Lung (tissue), 11 donors: ENCODE measurements at regions not wholly inside any gene's neighbourhood (a gene's known extent, or its start where the extent isn't known, plus 50 kb on each side); places are given as distances from the start of the nearest gene placed in this dataset.

Source experiments
- ATAC-seq: fragments of 200-7000 bp; cut with Tn5 transposase; one replicate; pipeline ENCODE4 v1.9.1; 2020; ENCODE audit warnings: moderate number of reproducible peaks; ENCODE audit not compliant: insufficient read depth, low FRiP score
- DNase-seq, 3 donors: peaks; one replicate each; pipeline ENCODE4 v3.0.0-alpha.2; 2013 to 2017
- H3K27ac ChIP-seq, 2 donors: one replicate each; pipeline ENCODE4 v1.5.1; 2013; ENCODE audit warnings: mild to moderate bottlenecking in 2 of 2, moderate library complexity in 2 of 2, control low read depth in 1 of 2, inconsistent platforms in 1 of 2, low read depth in 1 of 2, low read length in 1 of 2
- H3K27me3 ChIP-seq, 3 donors: one replicate each; pipeline ENCODE4 v1.5.1; 2013; ENCODE audit warnings: low read length in 2 of 3; ENCODE audit not compliant: control insufficient read depth in 3 of 3, insufficient read depth in 3 of 3
- H3K36me3 ChIP-seq, 4 donors: one replicate each; pipeline ENCODE4 v1.5.1; 2013; ENCODE audit warnings: low read length in 4 of 4, mild to moderate bottlenecking in 1 of 4, moderate library complexity in 1 of 4; ENCODE audit not compliant: control insufficient read depth in 4 of 4, insufficient read depth in 4 of 4
- H3K4me1 ChIP-seq, 5 donors: one replicate each; pipeline ENCODE4 v1.5.1; 2013; ENCODE audit warnings: low read length in 5 of 5, mild to moderate bottlenecking in 2 of 5, moderate library complexity in 1 of 5; ENCODE audit not compliant: control insufficient read depth in 5 of 5, insufficient read depth in 5 of 5
- H3K4me3 ChIP-seq: one replicate; pipeline ENCODE4 v1.5.1; 2013; ENCODE audit warnings: mild to moderate bottlenecking, control low read depth, moderate library complexity
- H3K9ac ChIP-seq, 2 donors: one replicate each; pipeline ENCODE4 v1.5.1; 2013; ENCODE audit warnings: low read length in 2 of 2, control low read depth in 1 of 2; ENCODE audit not compliant: insufficient read depth in 1 of 2
- H3K9me3 ChIP-seq, 4 donors: one replicate each; pipeline ENCODE4 v1.5.1; 2013; ENCODE audit warnings: low read length in 3 of 4, mild to moderate bottlenecking in 1 of 4, moderate library complexity in 1 of 4; ENCODE audit not compliant: control insufficient read depth in 4 of 4, insufficient read depth in 3 of 4
- CTCF ChIP-seq: IDR thresholded peaks from 2 replicates; pipeline ENCODE4 v1.5.1; 2012; ENCODE audit warnings: mild to moderate bottlenecking; ENCODE audit errors: control extremely low read depth, extremely low read depth
- WGBS, 2 donors: extraction: QIAGEN DNeasy Blood & Tissue Kit; methylation state at CpG; one replicate each; pipeline ENCODE4 v1.1.7; 2013; 5-methylcytosine and 5-hydroxymethylcytosine counted together
- donor health status: control.
- donor health status: control.
- donor health status: Bipolar disorder and iron deficiency.
- donor health status: healthy.
- donor health status: DM: yes; HTN: yes; CAD: no.

- TF ChIP-seq CTCF: no peak
- Histone ChIP-seq H3K36me3 (no peaks in the 10 kb centered on the region), H3K27ac (no peak overlapping the region), H3K9ac (no peak overlapping the region), H3K9me3 (no peaks in the 10 kb centered on the region), H3K4me1 (peaks cover 0 to 14% (median 0%) of the 10 kb centered on the region in 5 donors), H3K27me3 (no peaks in the 10 kb centered on the region), H3K4me3 (no peak overlapping the region)
- 83 to 89% methylated on average over 5 of the region's 5 CpGs for WGBS, 2 donors
- DNase-seq (no peak), ATAC-seq (no peak)
Measured at GRCh38 chr2:5990086-5990485, 297.9 kb downstream of the SOX11 start.

GRCh38 chr2:5991305-5991968 is 299.3 kb downstream of the SOX11 start:
- ATAC-seq (no peak), DNase-seq (no peak)
- peaks cover 0 to under 1% (median 0%) of the 10 kb centered on the region in 5 donors for H3K4me1 ChIP-seq
- WGBS, 2 donors: 75% methylated on average over 8 of the region's 8 CpGs
- no peaks in the 10 kb centered on the region for H3K9me3 ChIP-seq
- no peak overlapping the region for H3K27ac ChIP-seq
- no peak overlapping the region for H3K4me3 ChIP-seq
- no peak for TF ChIP-seq CTCF
- no peaks in the 10 kb centered on the region for H3K36me3 ChIP-seq
- H3K9ac ChIP-seq: no peak overlapping the region
- no peaks in the 10 kb centered on the region for H3K27me3 ChIP-seq

- no peaks in the 10 kb centered on the region for H3K9me3 ChIP-seq
- no peak for DNase-seq
- TF ChIP-seq CTCF: no peak
Measured at GRCh38 chr2:5995832-5996231, 303.6 kb downstream of the SOX11 start.

GRCh38 chr2:6008186-6008585 is 316.0 kb downstream of the SOX11 start:
- ATAC-seq (no peak), DNase-seq (no peak)
- TF ChIP-seq CTCF: no peak
- no peaks in the 10 kb centered on the region for H3K9me3 ChIP-seq
- H3K27ac ChIP-seq: no peak overlapping the region
- H3K9ac ChIP-seq: no peak overlapping the region
- no peaks in the 10 kb centered on the region for H3K27me3 ChIP-seq
- no peaks in the 10 kb centered on the region for H3K36me3 ChIP-seq
- no peak overlapping the region for H3K4me3 ChIP-seq
- 81 to 88% methylated on average over 2 of the region's 2 CpGs for WGBS, 2 donors
- H3K4me1 ChIP-seq: peaks cover 0 to 24% (median 0%) of the 10 kb centered on the region in 5 donors

More at GRCh38 chr2:5995832-5996231, 303.6 kb downstream of the SOX11 start:
- H3K9ac ChIP-seq: no peak overlapping the region
- no peaks in the 10 kb centered on the region for H3K27me3 ChIP-seq
- H3K27ac ChIP-seq: no peak overlapping the region
- no peak overlapping the region for H3K4me3 ChIP-seq
- H3K36me3 ChIP-seq: no peaks in the 10 kb centered on the region
- H3K4me1 ChIP-seq: peaks cover 0 to under 1% (median 0%) of the 10 kb centered on the region in 5 donors
- no peak for ATAC-seq
- 71 to 76% methylated on average over 1 of the region's 1 CpG for WGBS, 2 donors
